Transverse colon (tissue), 4 donors: ENCODE measurements at regions not wholly inside any gene's neighbourhood (a gene's known extent, or its start where the extent isn't known, plus 50 kb on each side); places are given as distances from the start of the nearest gene placed in this dataset.

Experiments used
- EP300 ChIP-seq: sonication (generic); formaldehyde crosslinking; IDR thresholded peaks from one replicate; pipeline ENCODE4 v1.6.1; 2017; ENCODE audit warnings: antibody characterized with exemption, low read depth
- POLR2A ChIP-seq: fragments of 450-650 bp; IDR thresholded peaks from one replicate; pipeline ENCODE4 v1.6.1; 2016; ENCODE audit warnings: antibody characterized with exemption, mild to moderate bottlenecking, moderate library complexity
- POLR2AphosphoS5 ChIP-seq, 3 donors: sonication (generic); formaldehyde crosslinking; IDR thresholded peaks; one replicate each; pipeline ENCODE4 v1.6.1; 2016; ENCODE audit warnings: antibody characterized with exemption in 3 of 3
- TF ChIP-seq, protein P1 (sequence below), 5 experiments: fragments of 200-600 bp in 3 of 5; fragments of 450-650 bp in 2 of 5; sonication (generic) in 3 of 5; IDR thresholded peaks; 1 replicate in 2 of 5; 2 replicates in 3 of 5; pipeline ENCODE4 v1.5.1; 2016 to 2017; ENCODE audit warnings: antibody characterized with exemption in 5 of 5, inconsistent platforms in 3 of 5, mild to moderate bottlenecking in 2 of 5, moderate library complexity in 1 of 5

DNA sequence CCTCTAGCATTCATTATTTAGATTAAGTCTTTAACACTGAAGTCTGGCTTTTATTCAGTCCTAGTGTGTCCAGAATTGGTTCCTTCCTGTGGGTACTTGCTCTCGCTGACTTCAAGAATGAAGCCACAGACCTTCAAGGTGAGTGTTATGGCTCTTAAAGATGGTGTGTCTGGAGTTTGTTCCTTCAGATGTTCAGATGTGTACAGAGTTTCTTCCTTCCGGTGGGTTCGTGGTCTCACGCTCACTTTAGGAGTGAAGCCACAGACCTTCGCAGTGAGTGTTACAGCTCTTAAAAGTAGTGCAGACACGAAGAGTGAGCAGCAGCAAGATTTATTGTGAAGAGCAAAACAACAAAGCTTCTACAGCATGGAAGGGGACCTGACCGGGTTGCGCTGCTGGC is 860.6 kb downstream of the STIM2 start:
- TF ChIP-seq POLR2A (no peak), POLR2AphosphoS5 (IDR thresholded peaks at IDR 0.05) (no peak), EP300 (no peak)
- TF ChIP-seq, protein P1, sequence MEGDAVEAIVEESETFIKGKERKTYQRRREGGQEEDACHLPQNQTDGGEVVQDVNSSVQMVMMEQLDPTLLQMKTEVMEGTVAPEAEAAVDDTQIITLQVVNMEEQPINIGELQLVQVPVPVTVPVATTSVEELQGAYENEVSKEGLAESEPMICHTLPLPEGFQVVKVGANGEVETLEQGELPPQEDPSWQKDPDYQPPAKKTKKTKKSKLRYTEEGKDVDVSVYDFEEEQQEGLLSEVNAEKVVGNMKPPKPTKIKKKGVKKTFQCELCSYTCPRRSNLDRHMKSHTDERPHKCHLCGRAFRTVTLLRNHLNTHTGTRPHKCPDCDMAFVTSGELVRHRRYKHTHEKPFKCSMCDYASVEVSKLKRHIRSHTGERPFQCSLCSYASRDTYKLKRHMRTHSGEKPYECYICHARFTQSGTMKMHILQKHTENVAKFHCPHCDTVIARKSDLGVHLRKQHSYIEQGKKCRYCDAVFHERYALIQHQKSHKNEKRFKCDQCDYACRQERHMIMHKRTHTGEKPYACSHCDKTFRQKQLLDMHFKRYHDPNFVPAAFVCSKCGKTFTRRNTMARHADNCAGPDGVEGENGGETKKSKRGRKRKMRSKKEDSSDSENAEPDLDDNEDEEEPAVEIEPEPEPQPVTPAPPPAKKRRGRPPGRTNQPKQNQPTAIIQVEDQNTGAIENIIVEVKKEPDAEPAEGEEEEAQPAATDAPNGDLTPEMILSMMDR (IDR thresholded peaks at IDR 0.05), result no peak
